ENCODE measurements at regions not wholly inside any gene's neighbourhood (a gene's known extent, or its start where the extent isn't known, plus 50 kb on each side); places are given as distances from the start of the nearest gene placed in this dataset.

GRCh38 chr2:236740506-236740905 is 170.9 kb downstream of the ACKR3 start:
- no peak for DNase-seq (ENCODE audit: extremely low read depth, low read depth)
- TF ChIP-seq CTCF (IDR thresholded peaks at IDR 0.05; ENCODE audit: low read depth, low read length) = no peak

- no peak for TF ChIP-seq CTCF (IDR thresholded peaks at IDR 0.05; ENCODE audit: low read depth, low read length)
- DNase-seq (ENCODE audit: extremely low read depth, low read depth) = peak; percentile 34
These were observed 173.7 kb downstream of the ACKR3 start for GRCh38 chr2:236743039-236743920.

GRCh38 chr2:236743921-236744280 is 174.3 kb downstream of the ACKR3 start:
- no peak for TF ChIP-seq CTCF (IDR thresholded peaks at IDR 0.05; ENCODE audit: low read depth, low read length)
- no peak for DNase-seq (ENCODE audit: extremely low read depth, low read depth)

- TF ChIP-seq CTCF (IDR thresholded peaks at IDR 0.05; ENCODE audit: low read depth, low read length) = no peak
- DNase-seq (ENCODE audit: extremely low read depth, low read depth) = peak; percentile 99
These were observed 174.7 kb downstream of the ACKR3 start for GRCh38 chr2:236744281-236744705.

- no peak for TF ChIP-seq CTCF (IDR thresholded peaks at IDR 0.05; ENCODE audit: low read depth, low read length)
These were observed 175.1 kb downstream of the ACKR3 start for GRCh38 chr2:236744716-236745115.

GRCh38 chr2:236745420-236746210 is 176.0 kb downstream of the ACKR3 start:
- peak; percentile 38 for DNase-seq (ENCODE audit: extremely low read depth, low read depth)
- TF ChIP-seq CTCF (IDR thresholded peaks at IDR 0.05; ENCODE audit: low read depth, low read length) = no peak

More at GRCh38 chr2:236744716-236745115, 175.1 kb downstream of the ACKR3 start:
- no peak for DNase-seq (ENCODE audit: extremely low read depth, low read depth)

GRCh38 chr2:236746833-236747232 is 177.2 kb downstream of the ACKR3 start:
- DNase-seq (ENCODE audit: extremely low read depth, low read depth) = no peak
- no peak for TF ChIP-seq CTCF (IDR thresholded peaks at IDR 0.05; ENCODE audit: low read depth, low read length)

Data from AG09319 (cell line).